ENCODE measurements at regions not wholly inside any gene's neighbourhood (a gene's known extent, or its start where the extent isn't known, plus 50 kb on each side); places are given as distances from the start of the nearest gene placed in this dataset.

DNA sequence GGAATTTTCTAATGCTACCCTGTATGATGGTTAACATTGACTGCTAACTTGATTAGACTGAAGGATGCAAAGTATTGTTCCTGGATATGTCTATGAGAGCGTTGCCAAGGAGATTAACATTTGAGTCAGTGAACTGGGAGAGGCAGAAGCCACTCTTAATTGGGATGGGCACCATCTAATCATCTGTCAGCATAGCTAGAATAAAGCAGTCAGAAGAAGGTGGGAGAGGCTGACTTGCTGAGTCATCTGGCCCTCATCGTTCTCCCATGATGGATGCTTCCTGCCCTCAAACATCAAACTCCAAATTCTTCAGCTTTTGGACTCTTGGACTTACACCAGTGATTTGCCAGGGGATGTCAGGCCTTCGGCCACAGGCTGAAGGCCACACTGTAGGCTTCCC lies 878.5 kb downstream of the PCDH7 start:
- ChIA-PET CTCF (no interaction called here), POLR2A (no interaction called here)
- intact Hi-C loops (cut with micrococcal nuclease; ENCODE audit: unreplicated experiment) (no loop called here), in situ Hi-C loops (cut with HindIII; ENCODE audit: low pct_unique_long_range_greater_than_20kb, low sequenced_read_pairs) (no loop called here)
- DNase-seq (ENCODE audit: low read depth, low spot score) (no peak), ATAC-seq (no peak)
- no TSS peak for BruUV-seq (replicated peaks)
- Histone ChIP-seq H3K27ac (ENCODE audit: low read length) (no peak overlapping the region), H3K36me3 (ENCODE audit: control insufficient read depth, insufficient read depth, low read length) (no peaks in the 10 kb centered on the region), H3K4me1 (ENCODE audit: control insufficient read depth, insufficient read depth, low read length) (no peaks in the 10 kb centered on the region), H3K9me3 (ENCODE audit: control insufficient read depth, insufficient read depth, low read depth, low read length) (no peaks in the 10 kb centered on the region), H3K27me3 (ENCODE audit: control insufficient read depth, insufficient read depth, low read length) (no peaks in the 10 kb centered on the region), H3K4me3 (ENCODE audit: low read depth in 2 of 2, low read length in 2 of 2) (no peak overlapping the region)
- TF ChIP-seq REST (IDR thresholded peaks at IDR 0.05; ENCODE audit: insufficient read depth in 1 of 2, low read depth in 2 of 2, low read length in 1 of 2): no peak
- no peak for TF ChIP-seq CTCF (IDR thresholded peaks at IDR 0.05)

DNA sequence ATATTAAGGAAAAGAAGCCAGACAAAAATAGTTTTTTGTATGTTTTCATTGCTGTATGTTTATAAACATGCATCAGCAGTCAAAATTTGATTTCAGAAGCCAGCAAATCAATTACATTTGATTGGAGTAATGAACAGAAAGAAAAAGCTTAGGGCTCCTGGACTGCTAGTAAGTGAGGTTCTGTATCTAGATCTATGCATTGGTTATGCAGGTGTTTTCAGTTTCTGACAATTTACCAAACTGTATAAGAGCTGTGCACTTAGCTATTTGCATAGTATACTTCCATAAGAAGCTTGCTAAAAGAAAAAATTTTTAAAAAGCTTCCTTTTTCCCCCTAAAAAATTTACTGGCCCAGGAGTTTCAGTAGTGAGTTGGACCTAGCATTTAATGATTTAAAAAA lies 881.6 kb downstream of the PCDH7 start:
- POLR2A ChIA-PET: no interaction called here
- no peak for ATAC-seq
- no peak for TF ChIP-seq REST (IDR thresholded peaks at IDR 0.05; ENCODE audit: insufficient read depth in 1 of 2, low read depth in 2 of 2, low read length in 1 of 2)
- no peak for TF ChIP-seq TCF7L2 (IDR thresholded peaks at IDR 0.05; ENCODE audit: low read depth, low read length)
- TF ChIP-seq SIN3A (IDR thresholded peaks at IDR 0.05; ENCODE audit: borderline replicate concordance, insufficient read depth, low read depth, low read length): no peak
- TF ChIP-seq CTCF (IDR thresholded peaks at IDR 0.05): no peak
- TF ChIP-seq POLR2AphosphoS5 (IDR thresholded peaks at IDR 0.05; ENCODE audit: low read depth, low read length): no peak
- in situ Hi-C loops (cut with HindIII; ENCODE audit: low pct_unique_long_range_greater_than_20kb, low sequenced_read_pairs): no loop called here
- no TSS peak for BruUV-seq (replicated peaks)
- no peak overlapping the region for H3K4me3 ChIP-seq (ENCODE audit: low read depth in 2 of 2, low read length in 2 of 2)
- DNase-seq (ENCODE audit: low read depth, low spot score): no peak
- CTCF ChIA-PET: no interaction called here
- H3K27me3 ChIP-seq (ENCODE audit: control insufficient read depth, insufficient read depth, low read length): no peaks in the 10 kb centered on the region
- no peaks in the 10 kb centered on the region for H3K36me3 ChIP-seq (ENCODE audit: control insufficient read depth, insufficient read depth, low read length)
- H3K27ac ChIP-seq (ENCODE audit: low read length): no peak overlapping the region
- H3K4me1 ChIP-seq (ENCODE audit: control insufficient read depth, insufficient read depth, low read length): no peaks in the 10 kb centered on the region
- H3K9me3 ChIP-seq (ENCODE audit: control insufficient read depth, insufficient read depth, low read depth, low read length): no peaks in the 10 kb centered on the region
- intact Hi-C loops (cut with micrococcal nuclease; ENCODE audit: unreplicated experiment): no loop called here

All from Panc1 (cell line).